GM21576 (cell line): ENCODE measurements at regions not wholly inside any gene's neighbourhood (a gene's known extent, or its start where the extent isn't known, plus 50 kb on each side); places are given as distances from the start of the nearest gene placed in this dataset.

Experiments
- ATAC-seq: cut with Tn5 transposase; IDR thresholded peaks from one replicate; pipeline ENCODE4 v1.9.1; 2021; ENCODE audit warnings: mild to moderate bottlenecking, moderate library complexity; ENCODE audit not compliant: unreplicated experiment

GRCh38 chr13:34764246-34764645 is 177.8 kb upstream of the NBEA start:
- no peak for ATAC-seq

DNA sequence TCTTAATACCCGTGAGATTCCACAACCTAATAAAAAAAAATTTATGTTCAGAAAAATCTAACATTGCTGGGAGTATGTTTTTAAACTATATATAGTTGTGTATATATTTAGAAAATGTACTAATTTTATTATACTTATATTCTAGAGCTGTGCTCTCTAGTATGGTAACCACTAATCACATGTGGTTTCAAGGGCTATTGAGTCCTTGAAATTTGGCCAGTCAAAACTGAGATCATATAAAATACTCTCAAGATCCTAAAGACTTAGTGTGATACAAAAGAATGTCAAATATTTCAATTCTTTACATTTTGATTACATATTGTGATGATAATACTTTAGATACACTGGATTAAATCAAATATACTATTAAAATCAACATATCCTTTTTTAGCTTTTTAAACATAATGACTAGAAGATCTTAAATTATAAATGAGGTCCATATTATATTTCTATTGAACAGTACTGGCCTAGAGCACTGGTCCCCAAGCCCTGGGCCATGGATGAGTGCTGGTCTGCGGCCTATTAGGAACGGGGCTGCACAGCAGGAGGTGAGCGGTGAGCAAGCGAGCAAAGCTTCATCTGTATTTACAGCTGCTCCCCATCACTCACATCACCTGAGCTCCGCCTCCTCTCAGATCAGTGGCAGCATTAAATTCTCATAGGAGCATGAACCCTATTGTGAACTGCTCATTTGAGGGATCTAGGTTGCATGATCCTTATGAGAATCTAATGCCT is 176.5 kb upstream of the NBEA start:
- no peak for ATAC-seq

DNA sequence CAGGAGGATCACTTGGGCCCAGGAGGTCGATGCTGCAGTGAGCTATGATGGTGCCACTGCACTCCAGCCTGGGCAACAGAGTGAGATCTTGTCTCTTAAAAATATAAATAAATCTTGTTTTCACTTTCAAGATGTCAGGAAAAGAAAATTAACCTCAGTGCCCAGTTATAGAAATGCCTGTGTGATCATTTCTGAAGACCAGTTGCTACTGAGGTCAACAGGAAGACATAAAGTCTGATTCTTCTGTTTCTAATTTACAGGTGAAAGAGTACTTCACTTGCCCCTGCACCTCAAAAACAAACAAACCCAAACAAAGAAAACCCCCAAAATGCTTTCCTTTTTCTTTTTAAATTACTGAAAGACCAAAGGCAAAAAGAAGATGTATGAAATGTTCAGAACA is 174.3 kb upstream of the NBEA start:
- ATAC-seq = no peak

DNA sequence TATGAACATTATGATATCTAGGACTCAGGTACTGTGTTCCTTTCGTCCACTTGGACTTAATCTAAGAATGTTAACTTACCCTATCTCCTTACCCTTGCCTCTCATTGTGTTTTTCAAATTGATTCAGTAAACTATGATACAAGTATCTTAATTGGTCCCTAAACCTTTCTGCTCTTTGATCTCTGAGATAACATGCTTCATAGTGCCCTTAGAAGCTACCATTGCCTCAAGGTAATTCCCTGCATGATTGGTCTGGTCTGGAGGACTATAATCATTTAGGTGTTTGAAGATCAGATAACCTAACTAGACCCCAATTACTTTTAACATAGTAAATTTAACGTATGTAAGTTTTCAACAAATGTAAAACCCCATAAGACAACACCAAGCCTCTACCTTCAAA is 169.9 kb upstream of the NBEA start:
- no peak for ATAC-seq

- ATAC-seq = no peak
Measured at GRCh38 chr13:34772881-34773280, 169.2 kb upstream of the NBEA start.

GRCh38 chr13:34776390-34776981 is 165.6 kb upstream of the NBEA start:
- ATAC-seq = no peak

DNA sequence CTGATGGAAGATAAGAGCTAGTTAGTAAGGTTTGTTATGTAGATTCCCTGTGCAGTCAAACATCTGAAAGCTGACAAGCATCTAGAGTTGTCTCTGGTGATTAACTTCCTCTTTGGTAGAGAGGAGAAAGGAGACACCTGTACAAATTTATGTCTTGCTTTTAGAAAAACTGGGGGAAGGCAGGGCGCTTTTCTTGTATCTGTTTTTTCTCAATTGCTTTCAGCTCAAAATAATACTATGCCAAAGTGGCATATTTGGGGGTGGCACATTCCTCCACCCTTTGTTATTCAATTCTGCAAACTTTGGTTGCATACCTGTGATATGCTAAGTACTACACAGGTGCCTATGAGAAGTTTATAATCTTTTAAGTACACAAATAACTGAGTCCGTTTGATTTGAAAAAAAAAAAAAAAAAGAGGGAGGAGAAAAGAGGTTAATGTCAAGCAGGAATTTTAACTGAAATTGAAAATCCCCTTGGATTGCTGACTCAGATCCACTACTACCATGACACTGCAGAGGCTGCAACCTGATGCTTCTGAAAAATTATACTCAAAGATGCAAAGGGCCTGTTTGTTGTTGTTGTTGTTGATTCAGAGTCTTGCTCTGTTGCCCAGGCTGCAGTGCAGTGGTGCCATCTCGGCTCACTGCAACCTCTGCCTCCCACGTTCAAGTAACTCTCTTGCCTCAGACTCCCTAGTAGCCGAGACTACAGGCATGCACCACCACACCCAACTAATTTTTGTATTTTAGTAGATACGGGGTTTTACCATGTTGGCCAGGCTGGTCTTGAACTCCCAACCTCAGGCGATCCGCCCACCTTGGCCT is 164.8 kb upstream of the NBEA start:
- ATAC-seq = no peak

DNA sequence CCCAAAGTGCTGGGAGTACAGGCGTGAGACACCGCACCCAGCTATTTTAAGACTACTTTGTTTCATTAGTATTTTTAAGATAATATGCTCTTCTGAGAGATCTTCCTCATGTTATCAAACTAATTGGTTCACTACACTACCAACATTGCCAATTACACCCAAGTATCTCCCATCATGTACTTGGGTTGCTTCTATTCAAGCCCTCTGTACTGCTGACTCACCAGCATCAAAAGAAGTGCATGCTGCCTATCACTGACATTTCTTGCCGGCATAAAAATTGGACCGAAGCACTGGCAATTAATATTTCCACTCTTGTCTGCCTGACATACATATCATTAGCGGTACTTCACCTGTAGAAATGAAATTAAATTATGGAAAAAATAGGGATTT is 164.2 kb upstream of the NBEA start:
- no peak for ATAC-seq

GRCh38 chr13:34779171-34779570 is 162.9 kb upstream of the NBEA start:
- no peak for ATAC-seq

DNA sequence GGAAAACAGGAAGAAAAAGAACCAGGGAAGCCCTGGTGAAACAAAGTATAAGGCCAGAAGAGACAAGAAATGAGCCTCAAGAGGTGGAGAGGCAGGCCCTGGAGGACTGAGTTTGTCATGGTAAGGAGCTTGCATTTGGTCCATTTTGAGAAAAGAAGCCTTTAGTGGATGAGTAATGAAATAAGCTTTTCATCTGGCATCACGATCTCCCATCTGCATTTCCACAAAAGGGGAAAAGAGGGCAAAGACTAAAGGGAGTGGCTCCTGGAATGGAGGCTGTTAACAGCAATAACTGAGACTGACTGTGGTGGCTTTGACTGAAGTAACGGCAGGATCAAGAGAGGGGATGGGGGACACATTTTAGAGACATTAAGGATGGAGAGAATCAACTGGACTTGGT is 148.8 kb upstream of the NBEA start:
- no peak for ATAC-seq

DNA sequence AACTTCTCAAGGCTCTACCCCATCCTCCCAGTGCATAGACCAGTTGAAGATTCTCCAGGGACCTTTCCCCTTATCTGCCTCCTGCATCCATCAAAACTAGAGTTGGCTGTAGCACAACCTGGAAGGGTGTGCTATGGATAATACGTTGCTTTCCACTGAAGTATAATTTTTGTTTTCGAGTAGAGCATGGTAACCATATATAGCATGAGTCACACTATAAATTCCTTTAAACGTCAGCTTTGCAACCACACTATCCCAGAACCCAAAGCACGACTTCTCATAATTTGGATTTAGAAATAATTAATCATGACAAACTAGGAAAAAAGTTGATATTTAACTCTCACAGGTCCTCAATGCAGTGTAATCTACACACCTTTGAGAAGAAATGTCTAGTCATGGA is 138.3 kb upstream of the NBEA start:
- no peak for ATAC-seq

GRCh38 chr13:34805347-34805746 is 136.7 kb upstream of the NBEA start:
- no peak for ATAC-seq

DNA sequence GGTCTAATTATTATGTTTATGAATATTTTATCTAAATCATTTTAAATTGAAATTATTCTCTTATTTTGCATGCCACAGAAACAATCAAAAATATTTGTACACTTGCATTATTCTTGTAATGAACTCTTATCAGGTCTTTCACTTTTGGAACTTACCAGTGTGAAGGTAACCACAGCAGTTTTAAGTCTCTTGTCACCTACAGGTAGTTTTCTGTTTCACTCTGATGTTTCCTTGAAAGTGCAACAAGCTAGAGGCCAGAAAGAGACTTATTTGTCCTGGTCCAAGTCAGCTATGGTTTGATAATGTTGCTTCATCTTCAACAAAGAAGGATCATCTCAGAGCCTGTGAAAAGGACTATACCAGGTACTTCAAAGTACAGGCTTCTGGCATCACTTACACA is 133.4 kb upstream of the NBEA start:
- ATAC-seq = no peak

DNA sequence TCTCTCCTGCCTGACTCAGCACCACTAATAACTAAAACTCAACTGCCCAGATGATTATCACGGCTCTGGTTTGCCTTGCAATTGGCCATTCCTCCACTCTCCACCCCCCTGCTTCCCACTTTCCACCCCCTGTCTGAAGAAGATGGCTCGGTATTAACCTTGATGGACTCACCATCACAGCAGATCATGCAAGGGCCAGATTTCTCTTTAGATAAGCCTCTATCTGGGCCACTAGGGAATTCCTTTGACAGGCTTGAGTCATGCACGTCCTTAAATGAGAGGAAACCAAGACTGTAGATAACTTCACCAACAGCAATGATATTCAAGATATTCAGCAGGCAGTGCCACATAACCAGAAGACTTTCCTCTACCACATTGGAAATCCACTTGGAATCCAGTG is 131.1 kb upstream of the NBEA start:
- ATAC-seq = no peak

- no peak for ATAC-seq
Measured at GRCh38 chr13:34815526-34815925, 126.5 kb upstream of the NBEA start.

DNA sequence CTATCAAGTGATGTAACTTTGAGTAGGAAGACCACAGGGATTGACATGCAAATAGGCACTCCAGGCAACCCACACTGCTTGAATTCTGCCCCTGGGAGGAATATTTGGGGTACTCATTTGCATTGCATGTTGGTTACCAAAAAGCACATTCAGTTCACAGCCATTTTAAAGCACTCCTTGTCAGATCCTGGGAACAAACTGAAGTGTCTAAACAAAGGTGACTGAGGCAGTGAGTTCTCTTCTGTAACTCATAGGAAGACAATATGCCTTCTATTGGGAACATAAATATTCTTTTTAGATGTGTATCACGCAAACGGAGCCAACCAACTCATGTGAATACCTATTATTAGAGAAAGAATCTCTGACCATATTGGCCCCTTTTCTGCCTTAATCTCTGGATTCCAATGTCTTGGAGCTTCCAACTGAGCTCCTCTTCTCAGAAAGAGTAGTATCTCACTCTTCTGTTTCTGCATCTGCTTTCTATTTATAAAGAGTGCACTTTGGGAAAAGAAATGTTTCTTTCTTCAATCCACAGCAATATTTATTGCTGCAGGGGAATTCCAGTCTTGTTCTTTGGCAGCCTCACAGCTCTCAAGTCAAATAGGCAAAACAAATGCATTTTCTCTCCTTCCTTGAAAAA is 125.7 kb upstream of the NBEA start:
- ATAC-seq = no peak

- no peak for ATAC-seq
Measured at GRCh38 chr13:34816908-34817665, 125.0 kb upstream of the NBEA start.

DNA sequence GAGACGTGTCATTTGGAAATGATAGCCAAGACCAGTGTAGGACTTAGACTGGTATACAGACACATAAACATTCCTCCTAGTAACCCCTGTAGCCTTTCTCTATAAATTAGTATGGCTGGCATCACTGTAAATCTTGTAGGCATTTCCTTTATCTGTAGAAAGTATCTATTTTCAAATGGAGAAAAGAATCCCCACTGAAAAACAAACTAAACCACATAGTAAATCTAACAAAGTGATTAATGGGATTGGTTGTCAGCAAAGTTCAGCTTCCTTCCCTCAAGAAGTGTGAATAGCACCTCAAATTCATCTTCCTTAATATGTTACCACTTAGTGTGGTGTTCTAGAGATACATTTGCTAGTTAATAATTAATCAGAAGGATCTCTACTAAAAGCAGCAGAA is 119.4 kb upstream of the NBEA start:
- ATAC-seq = no peak

DNA sequence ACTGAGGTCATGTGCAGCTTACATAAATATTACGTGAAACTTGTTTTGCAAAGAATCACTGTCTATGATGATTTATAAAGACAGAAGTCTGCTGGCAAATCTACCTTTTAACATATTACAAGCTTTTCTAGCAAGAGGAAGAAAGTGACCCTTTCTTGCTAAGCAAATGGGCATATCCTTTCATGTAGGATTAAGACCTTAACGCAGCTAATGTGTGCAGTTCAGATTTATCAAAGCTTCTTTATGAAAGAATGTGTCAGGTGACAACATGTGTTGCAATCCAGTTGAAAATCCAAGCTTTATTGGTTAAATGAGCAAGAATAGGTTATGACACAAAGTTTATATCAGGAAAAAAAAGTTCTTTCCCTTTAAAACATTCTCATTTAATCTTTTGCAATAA is 115.6 kb upstream of the NBEA start:
- no peak for ATAC-seq

DNA sequence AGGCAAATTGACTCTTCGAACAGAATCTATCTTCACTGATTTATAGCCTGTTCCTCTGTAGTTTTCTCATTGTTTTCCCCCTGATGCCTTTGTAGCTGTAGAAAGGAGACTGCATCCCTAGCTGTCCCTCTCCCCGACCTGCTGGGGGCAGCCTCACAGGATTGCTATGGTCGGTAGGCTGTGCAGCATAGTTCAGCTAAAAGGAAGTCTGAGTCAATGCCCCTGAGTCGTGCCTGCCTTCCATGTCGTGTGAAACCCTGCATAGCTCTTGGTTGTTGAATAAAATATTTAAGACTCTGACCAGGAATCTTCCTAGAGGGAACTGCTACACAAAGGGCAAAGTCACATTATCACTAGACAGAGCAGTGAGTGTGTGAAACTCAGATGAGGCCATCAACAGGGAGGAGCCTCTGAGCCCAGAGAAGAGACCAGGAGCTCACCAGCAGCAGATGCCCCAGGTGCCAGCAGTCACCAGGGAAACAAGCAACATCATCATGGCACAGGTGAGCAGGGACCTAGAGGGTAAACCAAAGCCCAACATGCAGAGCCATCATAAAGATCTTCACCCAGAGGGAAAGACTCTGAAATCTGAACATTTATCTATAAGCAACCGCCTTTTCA is 108.4 kb upstream of the NBEA start:
- ATAC-seq = no peak
